Lower leg skin (tissue), 3 donors: ENCODE measurements at regions not wholly inside any gene's neighbourhood (a gene's known extent, or its start where the extent isn't known, plus 50 kb on each side); places are given as distances from the start of the nearest gene placed in this dataset.

Source experiments
- CTCF ChIP-seq, 3 donors: fragments of 450-650 bp; IDR thresholded peaks; one replicate each; pipeline ENCODE4 v1.5.1; 2016; ENCODE audit warnings: antibody characterized with exemption in 3 of 3, mild to moderate bottlenecking in 3 of 3, moderate library complexity in 2 of 3
- POLR2A ChIP-seq, 2 donors: fragments of 450-650 bp; IDR thresholded peaks; one replicate each; pipeline ENCODE4 v1.6.1; 2016 to 2017; ENCODE audit warnings: antibody characterized with exemption in 2 of 2, mild to moderate bottlenecking in 1 of 2, moderate library complexity in 1 of 2

- no peak for TF ChIP-seq CTCF (IDR thresholded peaks at IDR 0.05)
- no peak for TF ChIP-seq POLR2A (IDR thresholded peaks at IDR 0.05)
Observed at GRCh38 chr15:98437752-98438151, 210.6 kb upstream of the IGF1R start.
